NCI-H748 (cell line): ENCODE measurements at regions not wholly inside any gene's neighbourhood (a gene's known extent, or its start where the extent isn't known, plus 50 kb on each side); places are given as distances from the start of the nearest gene placed in this dataset.
A peak's percentile ranks its signal among the peaks of the same experiment; 100 is the strongest.

Experiments
- DNase-seq: peaks from one replicate; lab custom pipeline; 2025; ENCODE audit not compliant: unreplicated experiment; lab: John Stamatoyannopoulos, UW

DNA sequence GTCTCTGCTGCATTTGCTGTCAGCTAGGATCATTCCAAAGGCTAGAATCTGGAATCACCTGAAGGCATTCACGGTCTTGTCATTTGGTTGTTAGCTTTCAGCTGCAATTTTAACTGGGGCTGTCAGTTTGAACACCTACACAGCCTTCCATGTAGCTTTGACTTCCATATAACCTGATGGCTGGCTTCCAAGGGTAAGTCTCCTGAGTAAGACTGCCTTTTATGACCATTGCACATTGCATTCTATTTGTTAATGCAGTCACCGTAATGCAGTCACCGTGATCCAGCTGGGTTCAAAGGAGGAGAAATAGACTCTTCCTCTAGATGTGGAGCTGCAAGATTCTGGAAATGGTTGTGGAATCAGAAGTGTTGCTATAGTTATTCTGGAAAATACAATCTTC is 1284.2 kb downstream of the ADGRL3 start:
- no peak for DNase-seq

DNA sequence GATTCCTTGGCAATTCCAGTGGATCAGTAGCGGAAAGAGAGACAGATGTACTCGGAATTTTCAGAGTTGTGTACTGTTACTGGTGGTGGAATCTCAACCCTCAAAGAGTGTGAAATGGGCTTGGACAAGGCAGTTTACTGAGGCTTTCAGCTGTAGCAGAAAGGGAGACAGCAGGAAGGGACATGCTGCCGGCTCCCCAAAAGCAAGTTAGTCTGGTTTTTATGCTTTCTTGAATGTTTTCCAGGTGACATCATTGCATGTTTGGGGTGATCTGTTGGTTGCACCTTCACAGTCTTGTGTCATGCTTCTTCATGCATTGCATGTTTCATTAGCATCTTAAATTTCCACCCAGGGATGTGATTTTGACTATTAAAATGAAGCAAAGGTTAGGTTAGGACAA is 1282.2 kb downstream of the ADGRL3 start:
- DNase-seq = no peak

DNA sequence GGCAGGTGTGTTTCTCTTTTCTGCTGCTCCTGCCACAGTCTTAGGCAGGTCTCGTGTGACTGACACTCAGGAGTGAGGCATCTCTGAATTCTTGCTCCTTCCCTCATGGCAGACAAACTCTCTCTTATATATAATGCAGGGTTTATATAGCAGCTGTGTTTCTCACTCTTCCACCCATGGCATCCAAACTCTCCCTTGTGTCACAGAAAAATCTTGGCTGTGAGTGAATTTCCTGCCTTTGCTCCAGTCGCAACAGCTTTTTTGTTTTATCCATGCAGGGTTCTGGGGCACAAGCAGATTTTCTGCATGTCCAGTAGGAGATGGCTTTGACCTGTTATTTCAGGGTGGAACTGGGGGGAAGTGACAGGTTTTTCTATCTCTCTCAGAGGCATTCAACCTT is 1275.5 kb downstream of the ADGRL3 start:
- no peak for DNase-seq

DNA sequence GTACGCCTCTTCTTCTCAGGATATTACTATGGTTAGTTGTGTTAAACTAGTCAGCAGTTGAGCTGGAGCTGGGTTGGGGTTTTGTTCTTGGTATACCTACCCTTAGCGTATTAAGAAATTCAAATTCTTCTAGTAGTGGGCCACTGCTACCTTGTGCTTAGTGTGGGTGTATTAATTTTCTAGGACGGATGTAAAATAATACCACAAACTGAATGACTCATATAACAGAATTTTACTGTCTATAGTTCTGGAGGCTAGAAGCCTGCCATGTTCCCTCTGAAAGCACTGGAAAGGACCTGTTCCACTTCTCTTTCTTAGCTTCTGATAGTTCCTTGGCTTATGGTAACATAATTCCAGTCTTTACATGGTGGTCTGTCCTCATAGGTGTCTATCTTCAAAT is 1274.7 kb downstream of the ADGRL3 start:
- DNase-seq = no peak

DNA sequence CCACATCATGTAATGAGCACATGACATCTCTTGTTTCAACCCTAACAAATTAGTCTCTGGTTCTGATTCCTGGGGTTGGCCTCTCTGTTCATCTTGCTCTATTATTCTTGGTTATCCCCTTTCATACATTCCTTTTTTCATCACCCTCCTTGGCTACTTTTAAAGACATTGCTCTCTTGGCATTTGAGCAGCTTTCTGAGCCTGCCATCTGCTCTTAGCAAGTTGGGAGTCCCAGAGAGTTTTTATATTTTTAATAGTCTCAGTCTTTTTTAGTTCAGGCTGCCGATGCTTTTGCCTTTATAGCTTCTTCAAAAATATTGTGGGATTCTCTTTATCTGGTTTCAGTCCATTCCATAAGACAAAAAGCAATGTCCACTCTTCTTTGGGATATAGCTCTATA is 1270.9 kb downstream of the ADGRL3 start:
- DNase-seq = no peak

DNA sequence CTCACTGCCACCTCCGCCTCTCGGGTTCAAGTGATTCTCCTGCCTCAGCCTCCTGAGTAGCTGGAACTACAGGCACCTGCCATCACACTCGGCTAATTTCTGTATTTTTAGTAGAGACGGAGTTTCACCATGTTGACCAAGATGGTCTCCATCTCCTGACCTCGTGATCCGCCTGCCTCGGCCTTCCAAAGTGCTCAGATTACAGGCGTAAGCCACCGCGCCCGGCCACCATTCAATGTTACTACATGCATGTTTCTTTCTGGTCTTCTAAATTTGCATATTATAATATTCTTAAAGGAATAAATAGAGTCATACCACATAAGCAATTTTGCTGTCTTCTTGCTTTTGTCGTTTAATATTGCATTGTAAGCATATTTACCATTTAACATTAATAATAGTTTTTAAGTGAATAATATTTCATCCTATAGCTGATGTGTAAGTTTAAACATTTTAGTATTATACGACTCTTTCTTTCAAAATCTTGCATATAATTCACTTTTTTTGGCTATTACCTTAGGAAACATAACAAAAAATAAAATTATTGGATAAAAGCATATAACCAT is 1270.4 kb downstream of the ADGRL3 start:
- DNase-seq = no peak

DNA sequence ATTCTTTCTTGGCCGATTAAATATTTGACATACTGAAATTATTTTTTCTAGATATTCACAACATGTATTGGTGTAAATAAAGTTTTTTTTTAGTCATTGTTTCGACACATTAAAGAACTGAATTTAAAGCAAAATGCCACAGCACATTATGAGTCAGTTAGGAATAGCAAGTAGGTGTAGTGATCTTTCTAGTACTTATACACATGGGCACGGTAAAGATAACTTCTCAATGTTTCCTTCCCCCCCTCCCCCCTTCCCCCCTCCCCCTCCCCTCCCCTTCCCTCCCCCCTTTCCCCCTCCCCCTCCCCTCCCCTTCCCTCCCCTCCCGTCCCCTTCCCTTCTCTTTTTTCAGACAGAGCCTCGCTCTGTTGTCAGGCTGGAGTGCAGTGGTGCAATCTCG is 1269.9 kb downstream of the ADGRL3 start:
- no peak for DNase-seq

DNA sequence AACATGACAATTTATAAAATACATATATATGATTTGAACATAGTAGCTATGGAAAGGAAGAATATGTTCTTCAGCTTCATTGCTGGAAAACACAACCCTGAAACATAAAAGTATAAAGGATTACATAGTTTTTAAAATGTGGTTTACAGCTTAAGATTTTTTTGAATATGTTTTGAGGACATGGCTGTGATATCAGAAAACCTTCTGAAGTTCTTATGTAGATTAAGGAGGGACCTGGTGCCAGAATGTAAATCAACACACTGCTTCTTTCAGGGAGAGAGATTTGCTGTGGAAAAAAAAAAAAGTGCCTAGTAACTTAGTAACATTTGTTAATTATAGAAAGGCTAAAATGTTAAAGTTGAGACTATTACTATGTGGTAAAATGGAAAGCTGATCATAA is 1261.8 kb downstream of the ADGRL3 start:
- DNase-seq = no peak

DNA sequence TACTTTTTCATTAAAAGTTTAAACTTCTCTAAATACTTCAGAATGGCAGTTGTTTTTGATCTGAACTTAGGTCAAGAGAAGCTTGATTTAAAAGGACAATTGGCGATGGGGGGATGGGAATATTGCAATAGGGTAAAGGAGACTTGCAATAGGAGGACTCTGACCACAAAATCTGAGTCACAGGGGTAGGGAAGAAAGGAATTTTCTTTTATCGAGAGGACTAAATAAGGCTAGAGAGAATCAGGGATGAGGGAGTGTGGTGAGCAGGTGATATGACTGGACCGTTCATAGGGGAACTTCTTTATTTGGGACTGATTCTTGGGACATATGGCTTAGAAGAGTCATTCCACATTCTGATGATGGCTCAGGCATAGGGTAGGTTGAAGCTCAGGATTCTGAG is 1260.2 kb downstream of the ADGRL3 start:
- DNase-seq = no peak

DNA sequence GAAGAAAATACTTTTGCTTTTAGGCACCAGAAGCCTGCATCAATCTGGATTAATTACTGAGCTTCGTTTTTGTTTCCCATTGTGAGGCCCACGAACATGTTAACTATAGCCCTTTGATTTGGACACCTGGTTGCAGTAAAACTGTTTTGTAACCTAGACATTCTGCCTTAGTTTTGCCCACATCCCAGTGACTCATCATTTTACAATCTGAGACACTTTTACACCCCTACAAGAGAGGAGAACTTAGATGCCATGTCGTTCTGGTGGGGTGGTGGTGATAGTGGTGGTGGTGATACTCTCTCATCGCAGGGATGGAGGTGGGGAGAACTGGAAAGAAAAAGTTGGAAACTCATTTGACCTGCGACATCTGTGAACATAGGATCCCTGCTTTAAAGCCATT is 1257.2 kb downstream of the ADGRL3 start:
- no peak for DNase-seq

DNA sequence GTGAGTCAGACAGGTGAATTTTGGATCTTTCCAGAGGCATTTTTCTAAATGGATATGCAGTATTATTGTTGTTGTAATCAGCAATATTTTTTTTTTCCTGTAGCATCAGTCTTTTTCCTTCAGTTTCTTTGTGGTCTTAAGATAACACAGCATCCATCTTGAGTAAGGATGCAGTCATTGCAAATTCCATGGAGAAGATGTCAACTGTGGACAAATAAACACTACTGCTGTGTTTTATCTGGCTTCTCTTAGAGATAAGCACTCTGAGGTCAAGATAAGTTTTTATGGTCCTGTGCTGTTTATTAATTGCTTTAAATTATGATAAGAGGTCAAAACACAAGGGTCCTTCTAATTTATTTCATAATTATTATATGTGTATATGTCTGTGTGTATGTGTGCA is 1255.7 kb downstream of the ADGRL3 start:
- no peak for DNase-seq

DNA sequence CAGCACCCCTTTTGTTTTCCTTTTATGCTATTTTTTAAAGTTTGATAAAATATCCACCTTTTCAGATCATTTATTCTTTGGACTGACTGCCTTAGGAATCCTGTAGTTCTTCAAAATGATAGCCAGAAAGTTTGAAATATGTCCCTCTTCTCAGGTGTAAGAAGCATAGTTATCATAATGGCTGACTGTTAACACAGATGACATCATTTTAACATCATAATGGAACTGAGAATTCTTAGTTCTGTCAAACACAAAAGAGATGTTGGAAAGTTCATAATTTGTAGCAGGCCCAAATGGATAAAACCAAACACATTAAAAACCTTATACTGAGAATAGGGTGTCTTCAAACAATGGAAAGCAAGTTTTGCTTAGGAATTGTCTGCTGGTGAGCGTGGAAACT is 1254.4 kb downstream of the ADGRL3 start:
- DNase-seq = no peak

DNA sequence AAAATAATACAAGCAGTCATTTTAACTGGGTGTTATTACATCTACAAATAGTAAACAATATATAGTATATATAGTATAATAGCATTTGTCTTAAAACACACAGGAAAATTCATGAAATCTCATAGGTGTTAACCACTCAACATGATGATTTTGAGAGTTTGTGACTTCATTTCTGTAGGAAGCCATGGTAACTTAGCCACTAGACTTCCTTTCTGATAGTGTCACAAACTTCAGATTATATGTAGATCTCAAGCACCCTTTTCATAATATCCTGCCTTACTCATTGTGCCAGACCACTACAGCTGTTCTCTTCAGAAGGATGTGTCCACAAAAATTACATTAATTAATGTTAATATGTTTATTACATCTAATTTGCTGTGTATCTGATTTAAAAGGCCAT is 1250.6 kb downstream of the ADGRL3 start:
- DNase-seq = no peak

DNA sequence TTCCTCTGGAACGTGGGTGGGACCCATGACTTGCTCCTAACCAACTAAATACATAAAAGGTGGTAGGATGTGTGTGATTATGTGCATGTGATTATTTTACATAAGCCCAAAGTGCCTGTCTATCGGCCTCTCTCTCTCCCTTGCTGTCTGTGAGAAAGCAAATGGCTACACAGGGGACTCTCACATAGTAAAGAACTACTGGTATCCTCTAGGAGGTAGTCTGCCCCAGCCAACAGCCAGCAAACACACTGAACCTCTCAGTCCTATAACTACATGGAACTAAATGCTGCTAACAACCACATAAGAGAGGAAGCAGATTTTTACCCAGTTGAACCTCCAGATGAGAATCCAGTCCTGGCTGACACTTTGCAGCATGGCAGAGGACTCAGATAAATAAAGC is 1249.4 kb downstream of the ADGRL3 start:
- DNase-seq = no peak

DNA sequence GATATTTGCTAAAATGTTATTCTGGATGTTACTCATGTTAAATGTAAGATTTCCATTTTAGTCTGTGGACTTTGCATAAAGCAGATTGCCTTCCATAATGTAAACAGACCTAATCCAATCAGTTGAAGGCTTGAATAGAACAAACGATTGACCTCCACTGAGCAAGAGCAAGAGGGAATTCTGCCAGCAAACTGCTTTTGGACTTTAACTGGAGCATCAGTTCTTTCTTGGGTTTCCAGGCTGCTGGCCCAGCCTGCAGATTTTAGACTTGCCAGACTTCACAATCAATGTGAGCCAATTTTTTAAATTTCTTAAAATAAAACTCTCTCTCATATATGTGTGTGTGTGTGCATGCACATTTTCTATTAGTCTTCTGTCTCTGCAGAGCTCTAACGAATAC is 1248.8 kb downstream of the ADGRL3 start:
- no peak for DNase-seq

DNA sequence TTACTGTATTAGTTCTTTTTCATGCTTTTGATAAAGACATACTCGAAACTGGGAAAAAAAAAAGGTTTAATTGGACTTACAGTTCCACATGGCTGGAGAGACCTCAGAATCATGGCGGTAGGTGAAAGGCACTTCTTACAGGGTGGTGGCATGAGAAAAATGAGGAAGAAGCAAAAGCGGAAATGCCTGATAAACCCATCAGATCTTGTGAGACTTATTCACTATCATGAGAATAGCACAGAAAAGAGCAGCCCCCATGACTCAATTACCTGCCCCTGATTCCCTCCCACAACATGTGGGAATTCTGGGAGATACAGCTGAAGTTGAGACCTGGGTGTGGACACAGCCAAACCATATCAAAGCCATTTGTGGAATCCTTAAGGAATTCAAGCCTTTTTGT is 1238.9 kb downstream of the ADGRL3 start:
- no peak for DNase-seq

DNA sequence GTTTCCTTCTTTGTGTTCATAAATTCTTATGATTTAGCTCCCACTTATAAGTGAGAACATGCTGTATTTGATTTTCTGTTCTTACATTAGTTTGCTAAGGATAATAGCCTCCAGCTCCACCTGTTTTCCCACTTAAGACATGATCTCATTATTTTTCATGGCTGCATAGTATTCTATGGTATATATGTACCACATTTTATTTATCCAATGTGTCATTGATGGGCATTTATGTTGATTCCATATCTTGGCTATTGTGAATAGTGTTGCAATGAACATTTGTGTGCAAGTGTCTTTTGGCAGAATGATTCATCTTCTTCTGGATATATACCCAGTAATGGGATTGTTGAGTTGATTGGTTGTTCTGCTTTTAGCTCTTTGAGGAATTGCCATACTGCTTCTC is 1234.8 kb downstream of the ADGRL3 start:
- no peak for DNase-seq

DNA sequence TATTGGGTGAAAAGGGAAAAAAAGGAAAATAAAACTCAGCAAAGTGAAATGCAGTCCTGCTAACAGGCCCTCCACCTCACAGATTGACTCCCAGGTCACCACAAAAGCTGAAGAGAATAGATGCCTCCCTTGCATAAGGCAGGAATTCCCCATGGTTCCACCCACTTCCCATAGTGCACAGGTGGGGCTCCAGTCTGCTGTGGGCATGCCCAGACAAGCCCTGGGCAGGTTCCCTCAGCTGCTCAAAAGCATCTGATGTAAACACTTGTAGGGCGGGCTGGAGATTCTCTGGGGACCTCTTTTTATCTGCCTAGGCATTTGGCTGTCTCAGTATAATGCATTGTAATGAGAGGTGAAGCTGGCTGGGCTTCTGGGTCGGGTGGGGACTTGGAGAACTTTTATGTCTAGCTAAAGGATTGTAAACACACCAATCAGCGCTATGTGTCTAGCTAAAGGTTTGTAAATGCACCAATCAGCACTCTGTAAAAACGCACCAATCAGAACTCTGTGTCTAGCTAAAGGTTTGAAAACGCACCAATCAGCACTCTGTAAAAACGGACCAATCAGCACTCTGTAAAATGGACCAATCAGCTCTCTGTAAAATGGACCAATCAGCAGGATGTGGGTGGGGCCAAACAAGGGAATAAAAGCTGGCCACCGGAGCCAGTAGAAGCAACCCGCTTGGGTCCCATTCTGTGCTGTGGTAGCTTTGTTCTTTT is 1231.5 kb downstream of the ADGRL3 start:
- DNase-seq = peak; percentile 74

DNA sequence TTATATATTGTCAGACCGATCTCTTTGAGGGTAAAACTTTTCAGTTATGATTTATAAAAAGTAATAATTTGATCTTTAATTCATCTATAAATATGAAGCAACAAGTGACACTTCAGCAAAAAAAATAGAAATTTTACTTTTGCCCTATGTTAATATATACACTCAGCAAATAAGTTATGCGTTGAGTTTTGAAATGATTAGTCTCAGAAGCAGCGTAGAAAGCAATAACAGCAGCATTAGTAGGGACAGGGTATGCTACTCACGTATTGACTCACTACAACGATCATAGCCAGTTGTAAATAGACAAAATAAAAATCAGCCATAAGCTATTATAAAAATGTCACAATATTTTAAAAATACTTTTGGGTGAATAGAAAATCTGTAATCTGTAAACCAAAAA is 1229.2 kb downstream of the ADGRL3 start:
- DNase-seq = no peak

DNA sequence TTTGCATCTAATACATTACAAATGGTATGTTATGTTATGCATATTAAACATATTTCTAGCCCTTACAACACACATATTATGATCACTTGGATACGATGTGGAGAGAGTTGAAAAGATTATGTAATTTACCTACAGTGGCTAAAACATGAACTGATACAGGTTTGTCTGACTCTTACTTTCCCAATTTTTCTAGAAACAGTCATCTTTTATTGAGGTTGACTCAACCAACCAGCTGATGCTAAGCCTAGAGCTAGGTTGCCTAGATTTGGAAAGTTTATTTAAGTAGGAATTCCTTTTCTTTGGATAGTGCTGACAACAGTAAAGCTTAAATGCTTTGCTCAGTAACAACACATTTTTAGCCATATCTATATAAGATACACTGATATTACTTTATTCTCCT is 1215.1 kb downstream of the ADGRL3 start:
- DNase-seq = no peak

DNA sequence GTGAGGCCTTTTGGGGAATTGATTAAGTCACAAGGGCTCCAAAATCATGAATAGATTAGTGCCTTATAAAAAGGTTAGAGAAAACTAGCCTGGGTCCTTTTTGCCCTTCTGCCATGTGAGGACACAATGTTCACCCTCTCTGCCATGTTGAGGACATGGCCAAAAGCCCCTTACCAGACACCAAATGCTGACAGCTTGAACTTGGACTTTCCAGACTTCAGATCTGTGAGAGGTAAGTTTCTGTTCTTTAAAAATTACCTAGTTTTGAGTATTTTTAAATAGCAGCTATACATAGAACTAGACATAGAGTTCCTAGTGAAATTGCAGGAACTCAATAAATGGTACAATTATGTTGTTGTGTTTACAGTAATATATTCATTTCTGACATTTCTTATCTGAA is 1214.4 kb downstream of the ADGRL3 start:
- DNase-seq = no peak

DNA sequence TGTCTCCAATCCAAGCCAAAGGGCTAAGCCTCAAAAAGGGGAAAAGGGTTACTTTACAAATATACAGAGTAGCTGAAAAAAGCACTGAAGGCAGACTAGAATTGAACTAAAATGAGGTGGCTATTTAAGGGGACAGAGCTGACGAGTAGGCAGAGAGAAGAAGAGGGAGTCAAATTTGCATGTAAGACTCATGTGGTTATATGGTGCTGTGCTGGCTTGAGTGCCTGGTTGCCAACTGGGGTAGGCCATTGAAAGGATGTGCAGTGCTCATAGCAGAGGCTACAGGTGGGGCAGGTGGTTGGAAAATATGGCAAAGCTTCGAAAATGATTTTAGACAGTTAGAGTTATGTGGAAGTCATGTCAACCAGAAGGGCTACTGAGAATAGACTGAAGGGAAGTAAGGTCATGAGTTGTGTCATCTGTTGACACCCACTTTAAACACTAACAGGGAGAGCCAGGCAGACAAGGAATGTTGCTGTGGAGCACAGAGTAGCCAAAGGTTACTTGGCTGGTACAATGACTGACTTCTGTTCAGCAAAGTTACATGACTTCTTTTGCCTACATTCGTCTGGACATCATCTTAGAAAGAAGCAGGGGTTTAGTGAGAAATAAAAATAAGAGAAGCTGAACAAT is 1210.4 kb downstream of the ADGRL3 start:
- no peak for DNase-seq

DNA sequence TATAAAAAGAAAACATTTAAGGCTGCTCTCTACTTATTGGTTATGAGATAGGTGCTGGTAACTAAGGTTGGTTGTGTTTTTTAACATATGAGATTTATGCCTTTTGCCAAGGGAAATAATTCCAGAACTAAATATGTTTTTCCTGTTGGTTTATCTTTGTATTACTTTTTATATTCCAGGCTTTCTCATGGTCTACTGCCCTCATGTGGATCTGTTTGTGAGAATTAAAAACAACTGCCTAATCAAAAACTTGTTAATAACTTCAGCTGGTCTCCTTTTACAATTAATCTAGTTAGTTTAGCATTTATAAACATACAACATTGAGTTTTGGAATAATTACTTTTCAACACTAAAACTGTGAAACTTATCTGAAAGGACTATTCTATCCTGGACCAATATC is 1208.3 kb downstream of the ADGRL3 start:
- DNase-seq = no peak
